Right forelimb (tissue), 1 donor: ENCODE measurements at regions not wholly inside any gene's neighbourhood (a gene's known extent, or its start where the extent isn't known, plus 50 kb on each side); places are given as distances from the start of the nearest gene placed in this dataset.
"Not testable (repeated sequence)": the region's sequence is repeated elsewhere in the genome, so short reads cannot be mapped to it uniquely, and the experiment has no call there.

Experiments used
- DNase-seq: peaks from one replicate; pipeline ENCODE4 v3.0.0-alpha.2; 2018

DNA sequence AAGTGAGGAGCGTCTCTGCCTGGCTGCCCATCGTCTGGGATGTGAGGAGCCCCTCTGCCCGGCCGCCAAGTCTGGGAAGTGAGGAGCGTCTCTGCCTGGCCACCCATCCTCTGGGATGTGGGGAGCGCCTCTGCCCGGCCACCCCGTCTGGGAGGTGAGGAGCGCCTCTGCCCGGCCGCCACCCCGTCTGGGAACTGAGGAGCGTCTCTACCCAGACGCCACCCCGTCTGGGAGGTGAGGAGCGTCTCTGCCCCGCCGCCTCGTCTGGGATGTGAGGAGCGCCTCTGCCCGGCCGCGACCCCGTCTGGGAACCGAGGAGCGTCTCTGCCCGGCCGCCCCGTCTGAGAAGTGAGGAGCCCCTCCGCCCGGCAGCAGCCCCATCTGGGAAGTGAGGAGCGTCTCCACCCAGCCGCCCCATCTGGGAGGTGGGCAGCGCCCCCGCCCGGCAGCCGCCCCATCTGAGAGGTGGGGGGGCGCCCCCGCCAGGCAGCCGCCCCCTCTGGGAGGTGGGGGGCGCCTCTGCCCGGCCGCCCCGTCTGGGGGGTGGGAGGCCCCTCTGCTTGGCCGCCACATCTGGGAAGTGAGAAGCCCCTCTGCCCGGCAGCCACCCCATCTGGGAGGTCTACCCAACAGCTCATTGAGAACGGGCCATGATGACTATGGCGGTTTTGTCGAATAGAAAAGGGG, 228.4 kb downstream of the CAAP1 start:
- DNase-seq: not testable (repeated sequence)

DNA sequence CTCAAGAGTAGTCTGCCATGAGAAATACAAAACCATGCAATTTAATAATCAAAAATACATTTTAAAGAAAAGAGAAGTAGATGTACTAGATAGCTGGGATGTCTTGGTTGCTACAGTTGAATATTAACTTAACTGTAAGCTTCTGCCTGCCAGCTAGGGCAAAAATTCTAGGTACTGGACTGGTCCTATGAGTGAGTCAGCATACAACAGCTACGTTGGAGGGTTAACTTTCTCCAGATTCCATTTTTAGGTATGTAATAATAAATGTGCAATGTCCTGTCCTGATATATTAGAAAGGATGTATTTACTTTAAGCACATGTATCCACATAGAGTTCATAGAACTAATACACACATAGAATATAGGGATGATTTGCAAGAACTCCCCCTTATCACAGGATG, 230.1 kb downstream of the CAAP1 start:
- no peak for DNase-seq

GRCh38 chr9:26658476-26658875, 234.1 kb downstream of the CAAP1 start:
- DNase-seq: no peak

DNA sequence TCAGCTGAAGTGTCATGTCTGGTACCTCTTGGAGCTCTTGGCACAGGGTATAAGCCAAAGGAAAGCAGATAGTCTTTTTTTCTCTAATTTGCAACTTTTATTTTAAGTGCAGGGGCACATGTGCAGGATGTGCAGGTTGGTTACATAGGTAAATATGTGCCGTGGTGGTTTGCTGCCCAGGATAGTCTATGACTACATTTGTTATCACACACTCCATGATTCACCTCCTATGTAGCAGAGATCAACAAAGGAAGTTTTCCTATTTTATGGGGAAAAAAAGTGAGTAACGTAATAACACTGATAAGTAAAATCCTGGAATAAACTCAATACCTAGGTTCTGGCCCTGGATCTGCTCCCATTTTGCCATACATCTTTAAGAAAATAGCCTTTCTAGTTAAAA, 234.6 kb downstream of the CAAP1 start:
- no peak for DNase-seq

DNA sequence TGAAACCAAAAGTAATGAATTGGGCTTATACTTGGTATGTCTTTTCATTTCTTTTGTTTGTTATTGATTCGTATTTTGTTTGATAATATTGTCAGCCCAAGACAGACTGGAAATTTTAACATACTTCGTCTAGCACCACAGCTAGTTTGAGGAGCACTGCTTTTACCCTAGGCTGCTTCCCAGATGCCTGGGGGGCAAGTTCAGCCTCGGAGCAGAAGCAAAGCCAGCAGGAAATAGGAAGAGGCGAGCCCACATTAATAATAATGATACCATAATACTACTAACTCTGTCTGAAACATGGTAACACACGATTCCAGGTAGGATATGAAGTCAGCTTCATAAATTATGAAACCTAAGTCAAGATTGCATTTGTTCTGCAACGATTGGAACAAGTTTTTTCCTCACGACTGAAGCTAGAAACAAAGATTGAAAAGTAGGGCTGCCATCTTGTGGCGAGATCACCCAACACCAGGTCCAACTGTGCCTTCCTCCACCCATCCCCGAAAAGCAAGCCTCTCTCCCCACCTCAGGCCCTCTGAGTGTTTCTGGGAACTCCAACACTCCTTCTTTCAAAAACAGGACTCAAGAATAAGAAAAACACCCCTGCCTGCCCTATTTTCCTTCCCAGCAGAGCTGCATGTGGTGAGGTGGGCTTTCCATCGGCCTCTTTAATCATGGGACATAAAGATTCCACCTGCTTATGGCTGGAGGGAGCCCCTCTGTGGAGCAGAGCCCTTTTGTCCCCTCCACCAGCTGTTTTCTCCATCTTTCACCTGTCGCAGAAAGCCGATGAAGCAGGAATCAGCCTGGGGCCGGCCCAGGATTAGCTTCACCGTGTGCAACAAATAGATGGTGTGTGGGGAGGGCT, 236.4 kb downstream of the CAAP1 start:
- peak; percentile 60 for DNase-seq

GRCh38 chr9:26655166-26655565, 237.4 kb downstream of the CAAP1 start:
- DNase-seq: no peak

- DNase-seq: no peak
These were observed 242.3 kb downstream of the CAAP1 start for GRCh38 chr9:26650325-26650724.

DNA sequence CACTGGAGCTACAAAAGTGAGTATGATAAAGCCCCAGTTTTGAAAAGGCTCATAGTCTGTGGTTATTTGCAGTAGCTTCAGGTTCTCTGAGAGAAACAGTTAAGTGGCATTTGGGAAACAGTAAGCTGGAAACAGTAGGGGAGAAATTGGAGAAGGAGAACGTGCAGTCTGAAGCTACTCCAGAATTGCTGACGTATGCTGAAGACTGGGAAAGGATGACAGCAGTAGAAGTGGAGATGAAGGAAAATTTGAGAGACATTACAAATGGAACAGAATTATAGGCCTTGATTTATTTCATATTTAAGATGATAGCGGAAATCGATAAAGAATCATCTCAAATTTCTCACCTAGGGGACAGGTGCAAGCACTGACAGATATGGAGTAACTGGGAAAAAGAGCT, 248.8 kb downstream of the CAAP1 start:
- no peak for DNase-seq

- no peak for DNase-seq
These were observed 252.8 kb downstream of the CAAP1 start for GRCh38 chr9:26639761-26640160.

GRCh38 chr9:26637101-26637500, 255.5 kb downstream of the CAAP1 start:
- DNase-seq: no peak

- not testable (repeated sequence) for DNase-seq
These were observed 278.7 kb downstream of the CAAP1 start for GRCh38 chr9:26613851-26614350.

DNA sequence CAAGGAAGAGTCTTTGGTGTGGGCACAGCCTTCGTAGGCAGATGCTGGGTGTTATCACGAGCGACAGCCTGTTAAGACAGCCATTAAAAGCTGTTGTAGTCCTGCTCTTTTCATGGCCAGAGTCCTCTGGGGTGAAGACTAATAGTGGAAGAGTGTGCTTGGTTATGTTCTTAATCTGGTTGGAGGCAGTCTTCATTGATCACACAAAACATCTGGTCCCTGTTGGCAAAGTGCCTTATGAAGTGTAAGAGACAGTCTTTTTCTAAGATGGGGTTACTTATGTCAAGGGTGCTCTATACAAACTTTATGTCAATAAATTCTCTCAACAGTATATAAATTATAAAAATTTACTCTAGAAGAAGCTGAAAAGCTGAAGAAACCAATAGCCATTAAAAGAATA, 280.4 kb downstream of the CAAP1 start:
- no peak for DNase-seq

DNA sequence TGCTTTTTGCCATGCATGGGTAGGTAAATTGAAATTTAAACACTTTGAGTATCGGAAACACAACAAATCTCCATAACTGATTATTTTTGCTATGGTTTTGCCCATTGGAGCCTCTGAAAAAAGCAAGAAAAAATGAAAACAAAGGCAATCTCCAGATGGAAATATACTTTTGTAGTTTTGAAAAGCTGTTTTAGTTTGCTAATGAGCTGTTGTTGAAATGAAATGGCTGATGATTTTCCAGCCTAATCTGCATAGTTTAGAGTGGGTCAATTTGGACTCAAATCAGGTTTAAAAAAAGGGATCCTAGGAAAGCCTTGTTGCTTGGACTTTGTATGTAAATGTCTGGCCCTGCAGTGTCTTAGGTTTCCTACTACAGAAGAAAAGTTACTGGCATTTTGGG, 285.8 kb downstream of the CAAP1 start:
- no peak for DNase-seq

GRCh38 chr9:26605367-26605766, 287.2 kb downstream of the CAAP1 start:
- no peak for DNase-seq

DNA sequence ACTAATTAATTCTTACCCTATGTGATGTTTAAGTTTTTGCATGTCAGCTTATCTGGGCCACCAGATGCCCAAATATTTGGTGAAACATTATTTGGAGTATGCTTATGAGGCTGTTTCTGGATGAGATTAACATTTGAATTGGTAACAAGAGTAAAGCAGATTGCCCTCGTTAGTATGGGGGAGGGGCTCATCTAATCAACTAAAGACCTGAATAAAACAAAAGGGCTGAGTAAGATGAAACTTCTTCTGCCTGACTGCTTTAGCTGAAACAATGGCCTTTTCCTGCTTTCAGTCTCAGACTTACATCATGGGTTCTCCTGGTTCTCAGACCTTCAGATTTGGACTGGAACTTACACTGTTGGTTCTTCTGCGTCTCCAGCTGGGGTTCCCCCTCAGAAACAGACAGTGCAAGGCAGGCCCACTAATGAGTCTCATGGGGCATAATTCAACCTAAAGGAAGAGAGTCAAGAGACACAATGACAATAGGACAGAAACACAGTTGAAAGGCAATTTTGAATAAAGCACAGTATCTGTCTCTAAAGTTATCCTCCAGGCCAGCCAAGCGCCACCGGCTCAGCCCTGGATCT, 288.4 kb downstream of the CAAP1 start:
- DNase-seq: no peak

GRCh38 chr9:26603617-26604016, 289.0 kb downstream of the CAAP1 start:
- no peak for DNase-seq

DNA sequence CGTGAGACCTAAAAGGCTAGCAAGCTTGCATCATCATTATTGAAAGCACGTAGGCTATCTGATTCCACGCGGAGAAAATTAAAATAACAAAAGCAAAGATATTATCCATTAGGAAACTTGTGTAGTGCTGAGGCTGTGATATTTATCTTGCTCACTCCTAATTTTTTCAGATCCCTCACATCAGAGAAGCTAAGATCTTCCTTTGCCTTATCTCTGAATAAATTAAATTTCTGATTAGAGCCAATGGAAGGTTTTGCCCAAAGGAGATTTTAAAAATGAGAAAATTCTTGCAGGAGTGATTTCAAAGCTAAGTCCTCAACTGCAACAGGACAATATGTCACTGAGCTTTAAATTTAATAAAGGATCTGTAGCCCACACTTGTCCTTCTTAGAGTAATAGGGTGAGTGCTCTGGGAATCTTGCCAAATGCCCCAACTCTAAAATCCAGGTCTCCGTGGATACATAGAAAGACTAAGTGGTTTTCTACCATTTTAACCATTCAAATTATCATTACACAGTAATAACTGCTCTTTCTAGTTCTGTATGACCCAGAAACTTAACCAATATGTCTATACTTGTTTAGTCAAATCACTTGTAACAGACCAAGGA, 295.0 kb downstream of the CAAP1 start:
- DNase-seq: no peak

- no peak for DNase-seq
These were observed 313.5 kb downstream of the CAAP1 start for GRCh38 chr9:26579056-26579455.

GRCh38 chr9:26574898-26575440, 317.6 kb downstream of the CAAP1 start:
- DNase-seq: no peak

GRCh38 chr9:26574256-26574655, 318.3 kb downstream of the CAAP1 start:
- DNase-seq: no peak

- no peak for DNase-seq
These were observed 324.6 kb downstream of the CAAP1 start for GRCh38 chr9:26567976-26568375.

- no peak for DNase-seq
These were observed 326.5 kb downstream of the CAAP1 start for GRCh38 chr9:26566141-26566540.

DNA sequence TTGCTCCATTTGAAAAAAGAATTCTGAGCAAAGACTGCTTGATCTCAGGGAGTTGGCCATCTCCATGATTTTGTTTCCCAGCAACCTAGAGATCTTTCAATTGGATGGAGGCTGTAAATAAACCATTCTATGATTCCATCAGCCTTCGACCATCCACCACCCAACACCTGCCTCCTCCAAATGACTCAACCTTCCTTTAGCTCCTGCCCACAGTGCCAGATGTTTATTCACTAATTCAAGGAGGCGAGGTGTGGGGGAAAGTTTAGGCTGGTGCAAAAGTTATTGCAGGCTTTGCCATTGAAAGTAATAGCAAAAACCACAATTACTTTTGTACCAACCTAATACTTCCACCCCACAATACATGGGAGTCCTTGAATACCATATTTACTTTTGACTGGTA, 327.5 kb downstream of the CAAP1 start:
- DNase-seq: no peak
